Progenitor cell of endocrine pancreas (in vitro differentiated cells): ENCODE measurements at regions not wholly inside any gene's neighbourhood (a gene's known extent, or its start where the extent isn't known, plus 50 kb on each side); places are given as distances from the start of the nearest gene placed in this dataset.
A peak's percentile ranks its signal among the peaks of the same experiment; 100 is the strongest.

ENCODE experiments used
- DNase-seq: peaks from one replicate; pipeline ENCODE4 v3.0.0; 2021; ENCODE audit warnings: low spot score; ENCODE audit not compliant: unreplicated experiment
- H3K27ac Mint-ChIP-seq: 2 replicates; pipeline ENCODE4 v1.8.0; 2021; ENCODE audit warnings: mild to moderate bottlenecking, moderate library complexity, mixed read lengths
- H3K27me3 Mint-ChIP-seq: 2 replicates; pipeline ENCODE4 v1.8.0; 2021; ENCODE audit warnings: mixed read lengths
- H3K36me3 Mint-ChIP-seq: 2 replicates; pipeline ENCODE4 v1.8.0; 2022; ENCODE audit warnings: mixed read lengths; ENCODE audit not compliant: insufficient read depth
- H3K4me1 Mint-ChIP-seq: 2 replicates; pipeline ENCODE4 v1.8.0; 2021; ENCODE audit warnings: low read depth, mixed read lengths
- H3K4me3 Mint-ChIP-seq: 2 replicates; pipeline ENCODE4 v1.8.0; 2021; ENCODE audit warnings: low read depth, mild to moderate bottlenecking, moderate library complexity, mixed read lengths
- H3K9me3 Mint-ChIP-seq: 2 replicates; pipeline ENCODE4 v1.8.0; 2021; ENCODE audit warnings: low read depth, mixed read lengths
- CTCF ChIP-seq: fragments of 200-600 bp; sonication (generic); IDR thresholded peaks from one replicate; pipeline ENCODE4 v1.5.0; 2021; ENCODE audit warnings: antibody characterized with exemption, mild to moderate bottlenecking; ENCODE audit not compliant: unreplicated experiment

DNA sequence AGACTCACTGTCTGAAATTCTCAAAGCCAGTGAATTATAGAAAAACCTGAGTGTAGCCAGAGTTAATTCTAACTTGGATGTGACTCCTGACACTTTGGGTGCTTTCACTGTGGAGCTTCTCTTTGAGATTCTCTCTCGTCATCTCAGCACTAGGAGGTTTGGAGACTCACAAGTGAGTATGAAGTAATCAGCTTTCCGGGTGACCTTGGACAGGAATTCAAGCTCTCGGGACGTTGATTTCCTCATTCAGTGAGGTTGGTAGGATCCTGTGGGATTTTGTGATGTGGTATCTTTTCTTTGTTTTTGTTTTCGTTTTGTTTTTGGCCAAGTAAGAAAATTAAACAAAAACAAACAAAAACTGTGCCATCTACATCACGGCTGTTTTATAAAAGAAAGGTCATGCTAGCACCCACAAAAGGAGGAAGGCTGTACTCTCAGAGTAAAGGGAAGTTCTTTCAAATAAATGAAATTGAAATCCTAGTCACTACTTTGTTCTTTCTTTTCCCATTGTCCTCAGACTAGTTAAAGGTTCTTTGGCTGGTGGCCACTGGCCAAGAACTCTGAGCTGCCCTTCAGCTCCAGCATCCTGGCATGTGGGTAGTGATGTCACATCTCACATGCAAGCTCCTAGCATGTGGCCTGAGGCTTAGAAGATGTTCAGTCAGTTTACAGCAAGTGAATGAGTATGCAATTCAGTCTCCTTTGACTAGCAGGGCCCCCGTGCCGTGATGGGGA lies 263.3 kb upstream of the TPM1 start:
- Mint-ChIP-seq H3K36me3 (peaks cover 10% of the 10 kb centered on the region), H3K9me3 (no peaks in the 10 kb centered on the region), H3K4me1 (peaks cover 8% of the 10 kb centered on the region), H3K27me3 (no peaks in the 10 kb centered on the region), H3K27ac (no peak overlapping the region), H3K4me3 (no peak overlapping the region)
- DNase-seq, result no peak
- TF ChIP-seq CTCF, result no peak

GRCh38 chr15:62779899-62780298 lies 262.6 kb upstream of the TPM1 start:
- Mint-ChIP-seq H3K4me3 (no peak overlapping the region), H3K9me3 (no peaks in the 10 kb centered on the region), H3K4me1 (peaks cover 8% of the 10 kb centered on the region), H3K27ac (no peak overlapping the region), H3K36me3 (peaks cover 6% of the 10 kb centered on the region), H3K27me3 (no peaks in the 10 kb centered on the region)
- no peak for DNase-seq
- no peak for TF ChIP-seq CTCF

- no peak for TF ChIP-seq CTCF
- DNase-seq, result no peak
- Mint-ChIP-seq H3K4me3 (no peak overlapping the region), H3K36me3 (peaks cover 3% of the 10 kb centered on the region), H3K9me3 (no peaks in the 10 kb centered on the region), H3K4me1 (peaks cover 8% of the 10 kb centered on the region), H3K27ac (no peak overlapping the region), H3K27me3 (no peaks in the 10 kb centered on the region)
Observed at GRCh38 chr15:62781081-62781497, 261.5 kb upstream of the TPM1 start.

GRCh38 chr15:62782071-62782841 lies 260.3 kb upstream of the TPM1 start:
- Mint-ChIP-seq H3K9me3 (no peaks in the 10 kb centered on the region), H3K4me3 (no peak overlapping the region), H3K27ac (peak overlapping the region; percentile 39), H3K36me3 (peaks cover 3% of the 10 kb centered on the region), H3K27me3 (no peaks in the 10 kb centered on the region), H3K4me1 (peaks cover 8% of the 10 kb centered on the region)
- peak; percentile 69 for TF ChIP-seq CTCF
- DNase-seq, result peak; percentile 30

- Mint-ChIP-seq H3K36me3 (peaks cover 2% of the 10 kb centered on the region), H3K4me1 (peaks cover 8% of the 10 kb centered on the region), H3K9me3 (no peaks in the 10 kb centered on the region), H3K4me3 (no peak overlapping the region), H3K27me3 (no peaks in the 10 kb centered on the region), H3K27ac (no peak overlapping the region)
- TF ChIP-seq CTCF, result no peak
- no peak for DNase-seq
Observed at GRCh38 chr15:62782896-62783295, 259.7 kb upstream of the TPM1 start.
